SIG-M5 treated with dmso at 0.1 percent for 504 hours (cell line): ENCODE measurements at regions not wholly inside any gene's neighbourhood (a gene's known extent, or its start where the extent isn't known, plus 50 kb on each side); places are given as distances from the start of the nearest gene placed in this dataset.
A peak's percentile ranks its signal among the peaks of the same experiment; 100 is the strongest.
"Not testable (repeated sequence)": the region's sequence is repeated elsewhere in the genome, so short reads cannot be mapped to it uniquely, and the experiment has no call there.

Experiments used
- DNase-seq: peaks from one replicate; lab custom pipeline; 2025; ENCODE audit not compliant: unreplicated experiment; lab: John Stamatoyannopoulos, UW

DNA sequence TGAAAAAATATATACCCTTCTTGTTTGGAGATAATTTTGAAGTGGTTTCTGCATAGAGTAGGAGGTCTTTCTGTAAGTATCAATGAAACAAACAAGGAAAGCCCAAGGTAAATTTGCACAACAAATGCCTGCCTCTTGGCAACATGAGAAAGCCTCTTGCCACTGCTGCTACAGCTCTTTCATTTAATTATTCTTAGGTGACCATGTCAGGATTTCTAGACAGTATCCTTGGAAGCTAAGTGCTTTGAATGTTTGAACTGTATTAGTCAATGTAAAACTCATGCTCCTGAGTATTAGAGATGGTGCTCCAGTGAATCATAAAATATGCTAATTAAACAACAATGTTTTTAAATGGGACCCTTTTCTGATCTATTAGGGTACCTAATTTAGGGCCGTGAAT, 81.2 kb upstream of the ITGB1 start:
- DNase-seq: no peak

DNA sequence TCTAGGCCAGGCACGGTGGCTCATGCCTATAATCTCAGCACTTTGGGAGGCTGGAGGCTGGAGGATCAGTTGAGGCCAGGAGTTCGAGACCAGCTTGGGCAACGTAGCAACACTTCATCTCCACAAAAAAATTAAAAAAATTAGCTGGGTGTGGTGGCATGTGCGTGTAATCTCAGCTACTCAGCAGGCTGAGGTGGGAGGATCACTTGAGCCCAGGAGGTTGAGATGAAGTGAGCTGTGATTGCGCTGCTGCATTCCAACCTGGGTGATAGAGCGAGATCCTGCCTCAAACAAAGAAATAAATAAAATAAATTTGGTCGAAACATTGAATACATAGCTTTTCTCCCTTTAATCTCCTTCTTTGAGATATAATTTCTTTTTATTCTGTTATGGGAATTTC, 80.6 kb upstream of the ITGB1 start:
- DNase-seq: no peak

DNA sequence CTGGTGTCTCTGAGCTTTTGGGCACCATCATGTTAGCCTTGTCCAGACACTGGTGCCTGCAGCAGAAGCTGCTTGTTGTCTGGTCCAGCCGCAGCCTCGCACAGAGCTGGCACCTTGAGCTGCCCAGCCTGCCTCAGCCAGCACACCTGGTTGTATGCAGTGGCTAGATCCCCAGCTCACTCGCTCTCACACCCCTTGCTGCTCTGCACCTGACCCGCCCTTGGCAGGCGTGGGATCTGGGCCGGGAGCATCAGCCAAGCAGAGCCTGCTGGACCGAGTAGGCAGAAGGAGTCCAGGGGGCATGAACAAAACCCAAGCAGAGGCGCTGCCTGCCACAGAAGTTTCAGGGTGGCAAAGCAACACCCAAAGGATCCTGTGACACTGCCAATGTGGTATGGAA, 79.7 kb upstream of the ITGB1 start:
- no peak for DNase-seq

DNA sequence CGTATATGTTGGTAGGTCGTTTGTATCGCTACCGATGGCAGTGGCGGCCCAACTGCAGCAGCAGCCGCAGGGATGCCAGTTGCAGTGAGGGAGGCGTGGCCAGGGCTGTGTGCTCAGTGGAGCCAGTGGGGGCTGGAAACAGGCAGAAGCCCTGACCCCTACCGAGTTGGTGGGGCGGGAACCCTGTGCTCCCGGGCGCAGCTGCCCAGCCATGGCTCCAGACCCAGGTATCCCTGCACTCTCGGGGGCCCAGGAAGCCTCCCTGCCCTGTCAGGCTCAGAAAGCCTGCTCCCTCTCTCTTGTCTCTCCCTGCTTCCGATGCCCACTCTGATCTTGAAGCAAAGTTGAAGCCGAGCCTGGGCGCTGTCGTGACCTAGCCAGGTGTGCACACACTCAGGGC, 78.6 kb upstream of the ITGB1 start:
- no peak for DNase-seq

DNA sequence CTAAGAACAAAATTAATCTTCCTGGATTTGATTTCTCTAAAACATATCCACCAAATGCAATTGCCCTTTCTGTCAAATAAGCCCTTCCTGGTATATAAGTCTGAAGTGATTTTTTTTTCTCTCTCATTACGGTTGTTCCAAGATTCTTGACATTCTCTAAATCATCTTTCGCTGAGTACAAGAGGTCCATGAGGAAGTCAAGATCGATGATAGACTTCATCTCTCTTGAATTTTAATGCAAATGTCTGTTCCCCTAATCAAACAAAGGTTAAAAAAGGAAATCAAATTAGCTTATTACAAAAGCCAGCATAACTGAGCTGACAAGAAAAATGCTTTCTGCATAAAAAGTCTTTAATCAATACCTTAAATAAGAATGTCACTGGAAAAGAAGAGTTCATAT, 77.4 kb upstream of the ITGB1 start:
- no peak for DNase-seq

DNA sequence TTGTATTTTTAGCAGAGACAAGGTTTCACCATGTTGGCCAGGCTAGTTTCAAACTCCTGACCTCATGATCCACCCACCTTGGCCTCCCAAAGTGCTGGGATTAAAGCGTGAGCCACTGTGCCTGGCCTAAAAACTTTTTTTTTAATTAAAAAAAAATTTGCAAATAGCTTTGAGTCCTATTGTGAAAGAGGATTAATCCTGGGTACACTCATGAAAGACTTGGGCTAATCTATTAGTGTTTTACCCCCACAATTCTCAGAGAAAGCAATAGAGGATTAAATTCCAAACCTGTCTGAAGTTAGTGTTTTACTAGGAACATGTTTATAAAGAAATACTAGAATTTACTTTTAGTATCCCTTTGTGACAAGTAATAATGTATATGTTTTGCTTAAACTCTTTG, 76.9 kb upstream of the ITGB1 start:
- no peak for DNase-seq

DNA sequence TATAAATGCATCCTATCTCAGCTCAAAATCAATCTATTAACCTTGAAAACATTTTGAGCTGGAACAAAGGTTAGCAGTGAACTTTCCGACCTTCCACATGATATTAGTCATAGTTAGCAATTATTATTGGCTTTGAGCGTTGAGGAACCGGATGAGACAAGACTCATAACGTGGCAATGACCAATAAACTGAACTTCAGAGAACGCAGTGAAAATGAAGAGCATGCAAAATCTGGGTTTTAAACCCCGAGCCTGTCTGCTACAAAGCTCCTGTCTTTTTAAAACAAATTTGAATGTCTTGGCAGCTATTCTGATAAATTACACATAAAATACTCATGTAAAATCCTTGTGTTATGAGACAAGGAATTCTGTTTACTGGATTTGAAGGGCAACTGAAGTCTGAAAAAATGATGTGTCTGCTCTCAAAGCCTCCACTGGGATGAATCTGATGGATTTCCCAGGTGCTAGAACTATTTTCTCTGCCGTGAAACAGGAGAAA, 74.7 kb upstream of the ITGB1 start:
- DNase-seq: no peak

DNA sequence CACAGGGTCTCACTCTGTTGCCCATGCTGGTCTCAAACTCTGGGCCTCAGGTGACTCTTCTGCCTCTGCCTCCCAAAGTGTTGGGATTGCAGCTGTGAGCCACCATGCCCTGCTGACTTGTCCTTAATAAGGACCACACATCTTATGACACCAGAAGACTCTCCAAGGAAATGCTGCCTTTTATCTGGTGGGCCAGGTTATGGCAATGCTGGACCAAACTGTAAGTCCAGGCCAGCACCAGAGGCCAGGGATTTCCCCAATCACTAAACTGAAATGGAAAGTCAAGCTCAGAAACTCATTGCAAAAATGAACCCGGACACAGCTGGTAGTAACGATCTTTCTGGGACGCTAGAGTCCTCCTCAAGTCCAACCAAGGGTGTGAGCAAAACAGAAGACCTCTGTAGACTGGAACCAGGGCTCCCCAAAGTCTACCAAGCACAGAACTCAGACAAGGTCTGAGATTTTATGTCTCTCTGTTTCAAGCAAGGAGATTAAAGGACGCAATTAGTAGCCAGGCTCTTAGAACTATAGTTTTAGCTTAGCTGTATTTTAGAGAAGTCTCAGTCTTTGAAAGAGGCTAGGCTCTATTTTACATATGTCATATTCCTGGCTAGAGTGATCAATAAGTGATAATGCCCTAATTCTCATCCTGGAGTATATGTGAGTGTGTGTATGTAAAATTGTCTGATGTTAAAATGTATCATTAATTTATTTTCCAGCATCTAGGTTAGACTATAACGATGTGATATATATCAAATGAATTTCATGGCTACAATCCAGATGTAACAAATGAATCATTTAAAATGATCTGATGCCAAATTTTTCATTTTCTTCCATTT, 74.0 kb upstream of the ITGB1 start:
- no peak for DNase-seq

DNA sequence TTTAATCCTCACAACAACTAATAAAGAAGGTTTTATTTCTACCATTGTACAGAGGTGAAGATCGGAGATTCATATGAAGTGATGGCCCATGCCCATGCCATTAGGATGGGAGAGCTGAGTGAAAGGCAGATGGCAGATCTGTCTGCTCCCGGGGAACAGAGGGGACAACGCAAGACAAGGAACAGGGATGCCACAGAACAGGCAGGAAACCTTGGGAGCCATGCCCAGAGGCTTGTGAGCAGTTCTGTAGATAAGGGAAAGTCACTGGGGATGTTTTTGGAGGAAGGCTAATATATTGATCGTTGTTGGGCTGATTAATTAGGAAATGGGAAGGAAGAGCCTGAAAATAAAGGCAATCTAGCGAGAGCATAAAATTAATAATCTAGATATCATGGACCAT, 73.1 kb upstream of the ITGB1 start:
- DNase-seq: no peak

DNA sequence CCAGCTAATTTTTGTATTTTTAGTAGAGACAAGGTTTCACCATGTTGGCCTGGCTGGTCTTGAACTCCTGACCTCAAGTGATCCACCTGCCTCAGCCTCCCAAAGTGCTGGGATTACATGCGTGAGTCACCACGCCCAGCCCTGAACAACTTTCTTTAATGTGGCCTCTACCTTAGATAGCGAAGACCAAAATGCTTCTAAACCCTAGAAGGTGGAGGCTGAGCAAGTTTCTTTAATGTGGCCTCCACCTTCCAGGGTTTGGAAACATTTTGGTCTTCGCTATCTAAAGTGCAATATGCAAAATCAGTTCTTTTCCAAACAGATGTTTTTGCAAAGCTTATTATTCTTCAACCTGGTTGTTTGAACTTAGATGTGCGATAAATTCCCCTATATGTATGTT, 70.5 kb upstream of the ITGB1 start:
- not testable (repeated sequence) for DNase-seq

DNA sequence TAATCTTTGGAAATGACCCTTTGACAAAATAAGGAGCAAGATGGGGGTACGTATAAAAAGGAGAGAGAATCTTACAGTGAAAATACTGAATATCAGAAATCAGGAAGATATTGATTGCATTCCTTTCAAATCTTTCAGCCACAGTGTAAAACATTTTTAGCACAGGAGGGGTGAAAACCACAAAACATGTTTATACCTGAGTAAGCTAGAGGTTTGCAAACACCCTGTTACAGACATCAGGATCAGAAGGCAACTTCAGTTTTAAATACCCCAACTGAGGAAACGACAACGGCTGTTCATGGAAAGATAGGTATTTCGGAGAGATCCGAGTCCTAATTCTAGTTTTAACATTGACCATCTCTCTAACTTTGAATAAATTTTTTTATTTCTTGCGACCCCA, 69.1 kb upstream of the ITGB1 start:
- no peak for DNase-seq

DNA sequence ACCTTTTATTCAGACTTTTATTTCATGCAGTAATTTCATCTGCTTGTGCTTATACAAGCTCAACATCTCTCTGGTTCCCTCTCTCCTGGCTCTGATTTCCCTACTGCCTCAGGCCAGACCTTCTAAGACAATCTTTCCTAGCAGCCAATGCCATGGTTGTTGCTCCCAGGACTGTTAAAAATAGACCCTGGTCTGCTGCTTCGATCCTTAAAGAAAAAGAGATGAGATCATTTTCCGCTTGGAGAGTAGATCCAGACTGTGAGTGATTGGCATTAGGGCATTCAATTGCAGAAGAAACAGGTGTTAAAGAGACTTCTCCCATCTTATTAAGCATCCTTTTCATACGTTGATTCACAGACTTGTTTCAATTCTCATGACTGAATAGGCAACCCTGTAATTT, 68.4 kb upstream of the ITGB1 start:
- no peak for DNase-seq

DNA sequence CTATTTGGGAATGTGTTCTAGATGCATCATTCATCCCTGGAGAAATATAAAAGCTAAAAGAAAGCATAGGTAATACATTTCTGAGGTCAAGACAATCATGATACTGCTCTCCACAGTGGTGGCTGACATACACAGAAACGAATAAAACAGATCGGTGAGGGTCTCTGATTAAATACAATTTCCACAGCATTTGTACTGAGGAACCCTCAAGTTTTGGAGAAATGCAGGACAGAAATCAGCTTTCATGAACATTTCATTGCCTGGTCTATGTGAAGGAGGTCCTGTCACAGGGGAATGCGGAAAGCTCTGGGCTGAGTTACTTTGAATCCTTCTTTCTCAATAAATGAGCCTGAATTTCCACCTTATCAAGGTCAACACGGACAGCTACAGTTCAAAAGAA, 67.9 kb upstream of the ITGB1 start:
- DNase-seq: no peak

DNA sequence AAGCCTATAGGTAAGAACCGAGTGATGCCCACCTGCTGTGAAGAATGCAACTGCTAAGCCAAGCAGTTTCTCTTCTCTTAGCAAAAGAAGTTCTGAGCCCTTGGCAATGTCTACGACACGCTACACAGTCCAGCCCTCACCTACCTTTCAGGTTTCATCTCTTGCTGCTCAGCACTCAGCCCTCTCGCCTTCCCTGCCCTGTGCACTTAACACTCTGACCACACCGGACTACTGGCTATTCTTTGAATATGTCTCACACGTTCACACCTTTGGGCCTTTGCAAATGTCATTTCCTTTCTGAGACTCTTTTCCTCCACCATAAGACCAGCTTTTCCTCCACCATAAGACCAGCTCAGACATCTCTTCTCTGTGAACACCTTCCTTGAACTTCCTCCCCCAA, 67.0 kb upstream of the ITGB1 start:
- no peak for DNase-seq

DNA sequence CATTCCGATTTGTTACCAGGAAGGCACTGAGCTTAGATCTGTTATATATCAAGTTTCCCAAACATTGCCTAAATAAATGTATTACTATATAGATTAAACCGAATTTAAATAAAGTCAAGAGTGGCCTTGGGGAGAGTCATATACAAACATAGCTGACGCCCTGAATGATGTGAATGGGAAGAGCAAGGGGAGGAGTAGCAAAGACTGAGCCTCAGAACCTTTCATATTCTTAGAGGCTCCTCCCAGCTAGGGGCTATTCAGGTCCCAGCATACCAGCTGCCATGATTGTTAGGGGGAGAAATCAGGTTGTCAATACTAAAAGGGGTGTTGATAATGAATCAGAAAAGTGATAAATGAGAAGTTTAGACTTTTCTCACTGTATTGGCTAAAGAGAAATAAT, 64.7 kb upstream of the ITGB1 start:
- DNase-seq: no peak

DNA sequence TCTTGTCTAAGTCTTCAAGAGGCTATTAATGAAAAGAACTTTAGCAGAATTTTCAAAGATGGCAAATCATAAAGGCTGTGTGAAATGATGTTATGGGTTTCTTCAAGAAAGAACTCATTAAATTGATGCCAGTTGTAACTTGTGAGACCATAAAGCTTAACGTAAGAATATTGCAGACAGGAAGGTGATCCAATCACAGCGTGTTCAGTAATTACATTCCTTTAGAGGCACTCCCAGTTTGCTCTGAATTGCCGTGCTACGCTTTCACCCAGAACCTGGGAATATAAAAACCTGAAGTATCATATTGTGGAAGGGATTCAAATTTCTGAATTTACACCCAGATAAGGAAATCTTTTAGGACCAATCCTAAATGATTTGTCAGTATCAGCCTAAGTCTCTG, 64.1 kb upstream of the ITGB1 start:
- no peak for DNase-seq

DNA sequence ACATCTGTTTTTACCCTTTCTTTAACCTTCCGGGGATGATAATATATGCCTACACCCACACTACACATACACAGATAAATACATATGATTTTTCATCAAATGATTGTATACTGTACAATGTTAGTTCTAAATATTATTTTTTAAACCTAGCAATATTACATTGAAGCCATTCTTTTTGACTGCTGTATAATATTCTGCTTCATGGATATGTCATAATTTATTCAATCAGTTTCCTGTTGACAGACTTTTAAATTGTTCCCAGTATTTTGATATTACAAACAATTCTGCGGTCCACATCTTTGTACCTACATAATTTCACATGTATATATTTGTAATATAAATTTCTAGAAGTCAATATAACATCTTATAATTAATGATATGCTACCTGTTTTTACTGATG, 59.0 kb upstream of the ITGB1 start:
- DNase-seq: no peak

DNA sequence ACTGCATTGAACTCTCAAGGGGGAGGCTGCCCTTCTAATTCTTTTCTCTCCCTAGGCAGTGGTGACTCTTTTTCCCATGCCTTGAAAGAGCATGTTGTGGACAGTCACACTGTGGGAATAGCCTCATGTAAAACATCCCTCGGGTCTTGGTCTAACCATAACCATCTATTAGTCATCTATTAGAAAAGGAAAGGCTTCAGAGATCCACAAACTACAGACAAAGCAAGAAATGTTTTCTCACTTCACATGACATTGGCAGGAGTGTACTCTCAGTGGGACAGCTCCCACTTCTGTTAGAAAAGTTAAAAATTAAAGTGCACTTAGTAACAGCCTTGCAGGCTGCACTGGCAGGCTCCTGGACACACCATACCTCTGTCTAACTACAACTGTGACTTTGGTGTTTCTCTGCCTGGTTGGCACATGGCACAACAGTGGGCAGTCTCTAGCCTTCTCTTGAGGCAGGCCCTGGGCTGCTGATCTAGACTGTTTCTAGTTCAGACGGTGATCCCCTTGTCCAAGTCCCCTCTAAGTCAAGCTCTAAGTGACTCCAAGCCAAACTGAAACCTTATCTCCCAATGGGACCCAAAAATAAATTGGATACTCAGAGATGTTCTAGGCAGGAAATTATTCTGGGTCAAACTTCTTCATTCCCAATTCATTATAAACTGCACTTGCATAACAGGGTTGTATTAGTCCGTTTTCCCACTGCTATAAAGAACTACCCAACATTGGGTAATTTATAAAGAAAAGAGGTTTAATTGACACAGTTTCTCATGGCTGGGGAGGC, 57.9 kb upstream of the ITGB1 start:
- DNase-seq: no peak

DNA sequence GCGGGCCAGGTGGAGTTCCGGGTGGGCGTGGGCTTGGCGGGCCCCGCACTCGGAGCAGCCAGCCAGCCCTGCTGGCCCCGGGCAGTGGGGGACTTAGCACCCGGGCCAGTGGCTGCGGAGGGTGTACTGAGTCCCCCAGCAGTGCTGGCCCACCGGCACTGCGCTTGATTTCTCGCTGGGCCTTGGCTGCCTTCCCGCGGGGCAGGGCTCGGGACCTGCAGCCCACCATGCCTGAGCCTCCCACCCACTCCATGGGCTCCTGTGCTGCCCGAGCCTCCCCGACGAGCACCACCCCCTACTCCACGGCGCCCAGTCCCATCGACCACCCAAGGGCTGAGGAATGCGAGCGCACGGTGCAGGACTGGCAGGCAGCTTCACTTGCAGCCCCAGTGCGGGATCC, 55.3 kb upstream of the ITGB1 start:
- DNase-seq: not testable (repeated sequence)

DNA sequence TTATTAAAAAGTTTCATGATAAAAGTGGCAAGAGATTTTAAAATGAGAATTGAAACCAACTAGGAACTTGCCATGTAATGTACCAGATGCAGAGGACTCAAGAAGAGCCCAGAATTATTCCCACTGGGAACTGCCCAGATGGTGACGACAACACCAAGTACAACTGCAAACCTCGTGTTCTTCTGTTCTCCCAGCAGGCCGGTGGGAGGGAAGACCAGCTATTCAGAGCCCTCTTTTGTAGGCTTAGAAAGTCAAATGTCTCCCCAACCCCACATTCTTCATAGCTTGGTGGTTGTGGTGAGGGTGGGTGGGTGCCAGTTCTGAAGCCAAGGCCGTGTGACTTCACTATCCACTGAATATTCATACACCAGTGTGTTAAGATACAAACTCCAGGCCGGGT, 54.3 kb upstream of the ITGB1 start:
- no peak for DNase-seq

DNA sequence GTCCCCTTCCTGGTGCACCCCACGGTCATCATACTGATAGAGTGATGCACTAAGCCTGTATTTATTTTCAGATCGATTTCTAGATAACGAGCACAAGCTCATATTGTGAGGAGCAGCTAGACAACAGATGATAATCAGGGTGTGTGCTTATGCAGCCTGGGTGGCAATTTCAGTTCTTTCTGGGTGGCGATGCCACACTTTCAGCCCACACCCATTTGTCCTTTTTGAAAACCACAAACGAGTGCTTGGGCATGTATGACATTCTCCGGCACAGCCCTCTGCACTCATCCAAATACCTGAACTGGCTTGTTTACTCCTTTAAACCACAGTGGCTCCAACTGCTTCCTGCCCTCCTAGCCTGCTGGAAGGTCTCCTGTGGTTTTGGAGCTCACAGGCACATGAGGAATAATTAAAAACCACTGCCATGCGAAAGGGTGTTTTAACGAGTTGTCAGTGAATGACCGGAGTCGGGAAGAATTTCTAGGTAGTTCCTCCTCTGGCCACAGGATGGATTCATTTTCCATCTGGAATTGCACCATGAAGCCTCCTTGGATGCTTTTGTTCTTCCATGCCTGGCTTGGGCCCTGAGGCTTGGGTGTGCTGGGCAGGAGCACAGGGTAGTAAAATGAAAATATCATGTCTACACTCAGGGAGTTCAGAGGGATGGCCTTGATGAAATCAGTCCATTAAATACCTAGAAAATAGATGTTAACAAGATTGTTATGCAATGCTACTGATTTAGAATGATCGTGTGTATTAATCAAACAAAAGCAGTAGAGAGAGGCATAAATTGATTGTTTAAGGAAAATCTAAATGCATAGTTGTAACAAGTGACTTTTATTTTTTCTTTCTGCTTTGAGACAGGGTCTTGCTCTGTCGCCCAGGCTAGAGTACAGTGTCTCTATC, 52.4 kb upstream of the ITGB1 start:
- DNase-seq: peak; percentile 26
